GM12892 (cell line): ENCODE measurements at regions not wholly inside any gene's neighbourhood (a gene's known extent, or its start where the extent isn't known, plus 50 kb on each side); places are given as distances from the start of the nearest gene placed in this dataset.

Source experiments
- DNase-seq: peaks from one replicate; pipeline ENCODE4 v3.0.0; 2011; ENCODE audit not compliant: insufficient read length
- FAIRE-seq: peaks from 2 replicates; lab custom pipeline; 2011; peaks lifted over from hg19 to GRCh38; lab: Jason Lieb, UNC
- POLR2A ChIP-seq: IDR thresholded peaks from 2 replicates; pipeline ENCODE4 v1.6.1; 2011; ENCODE audit warnings: low read depth, low read length, control low read depth
- POLR2AphosphoS5 ChIP-seq: IDR thresholded peaks from 2 replicates; pipeline ENCODE4 v1.6.1; 2011; ENCODE audit warnings: low read depth, low read length, control low read depth
- TAF1 ChIP-seq: IDR thresholded peaks from 2 replicates; pipeline ENCODE4 v1.6.1; 2011; ENCODE audit warnings: low read depth, mild to moderate bottlenecking, control low read depth, low read length, borderline replicate concordance

DNA sequence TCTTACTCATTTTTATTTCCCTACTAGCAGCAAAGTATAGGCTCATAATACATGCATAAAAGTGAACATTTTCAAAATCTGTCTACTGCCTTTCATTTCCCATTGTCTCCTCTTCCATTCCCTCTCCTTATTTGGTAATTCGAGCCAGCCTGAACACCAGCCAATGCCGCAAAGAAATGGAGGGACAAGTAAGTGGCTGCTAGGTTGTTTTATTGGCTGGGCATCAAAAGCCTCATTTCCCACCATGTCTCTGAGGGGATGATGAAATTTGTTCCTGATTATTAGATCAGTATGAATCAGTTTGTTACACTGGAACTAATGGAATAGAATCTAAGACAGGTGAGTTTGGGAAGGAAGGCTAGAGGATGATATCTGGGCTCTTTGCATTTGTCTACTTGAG, 143.5 kb downstream of the KCNA5 start:
- no peak for TF ChIP-seq POLR2AphosphoS5
- FAIRE-seq (no peak), DNase-seq (no peak)

DNA sequence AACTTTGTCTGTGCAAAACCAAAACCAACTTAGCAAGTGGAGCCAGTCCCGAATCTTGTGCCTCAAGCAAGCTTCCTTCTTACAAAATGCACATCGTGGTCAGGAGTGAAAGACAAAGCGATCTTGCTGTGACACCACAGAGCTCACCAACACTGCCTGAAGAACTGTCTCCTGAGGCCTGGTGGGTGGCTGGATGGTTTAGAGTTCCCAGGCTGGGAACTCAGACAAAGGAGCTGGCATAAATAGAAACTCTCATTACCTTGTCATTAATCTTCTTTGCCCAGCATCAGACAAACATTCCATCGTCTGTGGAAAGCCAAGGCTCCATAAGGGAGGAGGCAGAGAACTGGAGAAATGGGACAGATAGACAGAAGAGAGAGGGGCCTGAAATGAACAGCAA, 144.8 kb downstream of the KCNA5 start:
- no peak for FAIRE-seq
- DNase-seq = no peak
- no peak for TF ChIP-seq POLR2A
- TF ChIP-seq TAF1 = no peak
- no peak for TF ChIP-seq POLR2AphosphoS5

DNA sequence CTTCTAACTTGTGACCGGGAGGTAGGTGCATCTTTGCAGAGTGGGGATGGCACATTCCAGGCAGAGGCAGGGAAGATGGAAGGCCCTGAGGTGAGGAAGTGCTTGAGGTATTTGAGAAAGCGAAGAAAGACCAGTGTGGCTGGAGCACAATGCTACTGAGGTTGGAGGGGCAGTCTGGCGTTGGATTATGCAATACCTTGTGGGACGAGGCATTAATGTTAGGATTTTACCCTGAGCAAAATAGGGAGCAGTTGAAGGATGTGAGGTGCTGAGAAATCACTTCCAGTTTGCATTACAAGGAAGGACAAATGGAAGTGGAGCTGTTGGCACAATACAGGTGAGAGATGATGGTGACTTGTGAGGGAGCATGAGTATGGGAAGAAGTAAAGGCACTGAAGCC, 145.5 kb downstream of the KCNA5 start:
- no peak for FAIRE-seq
- DNase-seq = no peak
- TF ChIP-seq POLR2A (no peak), TAF1 (no peak), POLR2AphosphoS5 (no peak)

DNA sequence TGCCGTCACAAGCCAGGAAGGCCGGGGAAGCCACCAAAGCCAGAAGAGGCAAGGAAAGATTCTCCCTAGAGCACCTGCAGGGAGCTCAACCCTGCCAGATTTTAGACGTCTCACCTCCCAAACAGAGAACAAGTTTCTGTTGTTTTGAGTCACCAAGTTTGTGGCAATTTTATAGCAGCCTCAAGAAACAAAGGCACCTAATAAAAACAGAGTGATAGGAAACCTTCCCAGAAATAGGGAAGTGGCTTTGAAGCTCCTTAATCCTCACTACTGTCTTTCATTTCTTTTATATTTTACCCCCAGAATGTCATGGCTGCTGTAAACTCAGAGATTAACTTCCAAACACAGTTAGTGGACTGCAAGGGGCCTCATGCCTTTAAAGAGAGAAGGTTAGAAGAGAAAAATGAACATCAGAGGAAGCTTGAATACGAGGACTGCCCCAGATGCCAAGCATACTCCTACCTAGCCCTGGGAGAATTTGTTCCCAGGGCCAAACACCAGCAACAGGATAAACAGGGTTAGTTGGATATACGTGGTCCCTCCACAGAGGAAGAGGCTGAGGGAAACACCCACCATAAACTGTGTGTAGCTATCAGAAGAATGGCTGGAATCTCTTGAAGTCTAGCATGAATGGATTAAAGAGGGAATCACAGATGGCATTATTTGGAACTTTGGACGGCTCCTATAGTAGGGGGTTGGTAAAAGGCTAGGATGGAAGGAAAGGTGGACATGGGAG, 148.3 kb downstream of the KCNA5 start:
- FAIRE-seq (no peak), DNase-seq (no peak)
- TF ChIP-seq POLR2A = no peak
- no peak for TF ChIP-seq TAF1
- no peak for TF ChIP-seq POLR2AphosphoS5

DNA sequence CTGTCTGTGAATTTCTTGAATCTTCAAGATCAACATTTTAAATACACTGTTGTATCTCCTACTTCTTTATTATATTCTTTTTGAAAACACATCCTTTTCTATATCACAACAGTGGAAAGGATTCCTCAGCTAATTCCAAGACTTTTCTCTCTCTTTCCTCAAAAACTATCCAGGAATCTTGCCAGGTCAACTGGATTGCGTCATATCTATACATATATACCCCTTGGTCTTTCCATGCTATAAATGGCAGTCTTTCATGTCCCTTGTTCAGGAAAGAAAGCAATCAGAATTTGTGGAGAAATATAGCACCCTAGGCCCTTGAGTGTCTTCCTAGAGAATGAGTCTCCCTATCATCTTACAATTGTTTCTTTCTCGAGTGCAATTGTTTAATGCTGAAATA, 149.0 kb downstream of the KCNA5 start:
- TF ChIP-seq POLR2A = no peak
- TF ChIP-seq TAF1 = no peak
- TF ChIP-seq POLR2AphosphoS5 = no peak
- FAIRE-seq = no peak
- DNase-seq = no peak

DNA sequence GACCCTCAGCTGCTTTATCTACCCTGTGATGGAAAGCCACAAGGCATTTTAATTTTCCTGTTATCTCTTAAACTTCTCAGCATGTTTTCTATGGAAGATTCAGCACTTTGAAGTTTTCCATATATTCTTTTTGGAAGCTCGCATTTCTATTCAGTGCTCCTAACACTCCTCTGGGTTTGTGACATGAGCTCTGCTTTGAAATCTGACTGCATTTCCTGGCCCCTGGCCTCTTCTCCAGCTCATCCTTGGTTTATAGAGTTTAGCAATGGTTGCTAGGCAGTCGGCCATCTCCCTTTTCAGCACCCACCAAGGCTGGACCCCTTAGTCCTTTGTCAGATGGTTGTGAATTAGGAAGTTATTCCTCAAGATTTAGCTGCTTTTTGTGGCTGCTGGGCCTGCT, 150.6 kb downstream of the KCNA5 start:
- FAIRE-seq = no peak
- no peak for DNase-seq
- TF ChIP-seq POLR2A (no peak), POLR2AphosphoS5 (no peak), TAF1 (no peak)

DNA sequence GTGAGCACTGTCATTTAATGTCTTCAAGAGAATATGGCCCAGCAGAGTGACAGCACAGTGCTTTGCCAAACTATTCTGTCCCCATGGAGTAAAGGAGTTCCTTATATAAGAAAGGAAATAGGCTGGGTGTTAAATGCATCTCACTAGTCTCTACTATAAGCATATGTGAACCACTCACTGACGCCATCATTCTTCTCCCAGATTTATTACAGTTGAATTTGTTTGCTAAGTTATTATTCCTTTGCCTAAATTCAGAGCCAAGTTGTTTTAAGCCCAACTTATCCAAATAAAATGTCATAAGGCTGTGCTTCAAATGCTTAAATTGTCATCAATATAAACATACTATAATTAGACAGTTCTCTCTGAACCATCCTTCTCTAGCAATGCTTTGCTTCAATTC, 151.6 kb downstream of the KCNA5 start:
- DNase-seq (no peak), FAIRE-seq (no peak)
- TF ChIP-seq POLR2AphosphoS5 (no peak), POLR2A (no peak), TAF1 (no peak)

DNA sequence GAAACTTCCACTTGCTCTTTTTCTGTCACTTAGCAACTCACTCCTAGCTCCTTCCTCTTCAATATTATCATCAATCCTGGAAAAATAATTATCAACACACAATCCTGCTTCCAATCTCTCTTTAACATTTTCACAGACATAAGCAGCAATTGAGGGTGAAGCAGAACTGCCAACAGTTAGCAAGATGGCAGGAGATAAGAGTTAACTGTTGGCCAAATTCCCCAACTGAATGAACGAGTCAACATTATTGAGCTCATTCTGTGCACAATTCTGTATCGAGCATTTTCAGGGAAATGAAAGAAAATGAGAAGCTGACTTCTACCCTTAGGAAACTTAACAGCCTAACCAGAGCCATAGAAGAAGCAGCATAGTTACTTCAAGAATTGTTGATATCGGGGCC, 152.0 kb downstream of the KCNA5 start:
- DNase-seq = no peak
- FAIRE-seq = no peak
- TF ChIP-seq TAF1 (no peak), POLR2A (no peak), POLR2AphosphoS5 (no peak)

DNA sequence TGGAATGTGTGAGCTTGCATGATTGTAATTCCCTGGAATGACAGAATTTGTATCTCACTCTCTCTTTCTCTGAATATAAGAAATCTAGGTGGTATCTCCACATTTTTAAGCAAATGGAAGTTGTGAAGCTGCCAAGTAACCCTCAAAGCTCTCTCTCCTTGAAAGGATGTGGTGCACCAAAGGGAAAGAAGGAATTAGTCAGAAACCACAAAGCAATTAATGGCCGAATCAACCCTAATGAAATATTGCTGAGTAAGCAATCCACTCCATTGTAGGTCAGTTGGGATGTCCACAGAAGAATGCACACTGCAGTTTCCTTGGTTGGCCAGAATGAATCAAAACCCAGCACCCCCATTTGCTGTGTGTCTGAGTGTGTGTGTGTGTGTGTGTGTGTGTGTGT, 153.5 kb downstream of the KCNA5 start:
- FAIRE-seq (no peak), DNase-seq (no peak)
- TF ChIP-seq POLR2A (no peak), TAF1 (no peak), POLR2AphosphoS5 (no peak)

DNA sequence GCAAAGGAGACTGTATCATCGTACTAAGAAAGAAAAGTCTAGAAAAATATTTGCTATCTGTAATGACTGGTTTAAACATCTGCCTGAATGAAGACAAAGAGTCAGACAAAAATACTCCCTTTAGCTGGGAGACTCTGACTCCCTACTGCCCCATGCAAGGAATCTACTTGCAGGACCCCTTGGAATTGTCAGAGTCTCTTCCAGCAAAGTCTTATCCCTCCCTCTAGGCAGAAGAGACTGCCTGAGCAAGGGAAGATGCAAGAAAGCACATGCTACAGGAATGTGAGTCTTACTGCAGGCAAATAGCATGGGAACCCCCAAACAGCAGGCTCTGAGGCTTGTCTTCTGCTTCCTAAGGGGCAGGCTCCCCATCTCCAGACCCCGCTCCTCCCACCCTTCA, 154.0 kb downstream of the KCNA5 start:
- TF ChIP-seq TAF1 (no peak), POLR2AphosphoS5 (no peak), POLR2A (no peak)
- no peak for DNase-seq
- FAIRE-seq = no peak

DNA sequence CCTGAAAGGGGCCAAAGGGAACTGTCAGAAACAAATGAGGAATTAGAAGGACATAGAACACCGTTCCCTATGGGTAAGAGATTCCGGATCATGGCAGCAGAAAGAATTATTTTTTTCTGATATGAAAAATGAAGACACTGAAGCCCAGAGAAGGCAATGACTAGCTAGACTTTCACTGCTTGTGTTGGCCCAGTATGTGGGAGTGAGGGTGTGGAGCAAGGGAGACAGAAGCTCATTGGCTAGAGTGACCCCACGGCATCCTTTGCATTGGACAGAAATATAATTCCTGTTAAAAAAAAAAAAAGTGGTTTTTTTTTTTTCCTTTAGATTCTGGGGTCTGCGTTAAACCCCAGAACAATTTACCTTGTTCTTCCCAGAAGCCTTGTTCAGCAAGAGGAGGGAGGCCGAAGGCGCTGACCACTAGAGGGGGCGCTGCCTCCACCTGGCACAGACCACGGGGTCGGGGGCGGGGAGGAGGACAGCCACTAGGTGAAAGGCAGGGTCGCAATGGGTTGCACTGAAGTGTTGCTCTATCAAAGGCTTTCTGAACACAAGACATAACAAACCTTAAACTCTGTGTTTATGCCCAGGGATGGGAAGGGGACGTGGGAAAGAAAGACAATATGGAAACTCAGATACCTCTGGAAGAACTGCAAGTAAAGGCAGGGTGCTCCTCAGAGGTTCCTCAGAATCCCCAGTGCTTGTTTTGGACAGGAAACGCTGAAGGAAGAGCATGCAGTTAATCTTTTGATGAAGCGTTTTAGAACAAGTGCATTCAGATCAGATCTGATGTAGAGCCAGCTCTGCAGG, 156.8 kb downstream of the KCNA5 start:
- no peak for TF ChIP-seq POLR2AphosphoS5
- TF ChIP-seq POLR2A = no peak
- no peak for TF ChIP-seq TAF1
- FAIRE-seq = no peak

DNA sequence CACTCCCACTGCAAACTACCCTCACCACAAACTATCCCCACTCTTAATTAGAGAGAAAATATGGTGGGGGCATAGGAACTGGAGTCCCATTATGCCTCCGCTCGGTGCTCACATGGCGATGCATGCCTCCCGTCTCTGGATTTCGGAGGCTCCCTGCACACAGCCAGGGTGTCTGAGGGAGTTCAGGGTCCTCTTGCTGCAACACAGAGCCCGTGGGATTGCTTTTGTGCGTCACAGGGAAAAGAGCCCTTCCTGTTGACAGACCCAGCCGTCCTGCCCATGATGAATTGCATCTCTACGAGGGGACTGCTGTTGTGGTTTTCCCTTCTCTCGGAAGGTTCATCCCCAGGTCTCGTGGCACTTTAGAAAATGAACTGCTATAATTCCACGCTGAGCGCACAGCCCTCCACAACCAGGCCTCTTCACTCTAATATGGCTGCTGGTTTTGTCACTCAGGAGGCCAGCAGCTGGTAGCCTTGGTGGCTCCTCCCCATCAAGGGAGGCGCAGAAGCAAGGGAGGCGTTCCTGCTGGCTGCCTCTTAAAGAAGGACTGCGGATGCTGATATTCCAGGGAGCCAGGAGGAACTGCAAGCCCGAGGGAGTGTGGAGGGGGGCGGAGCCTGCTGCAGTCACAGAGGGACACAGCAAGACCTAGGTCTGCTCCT, 158.0 kb downstream of the KCNA5 start:
- TF ChIP-seq TAF1 (no peak), POLR2A (no peak)
- FAIRE-seq = no peak

More for the DNA sequence above, 156.8 kb downstream of the KCNA5 start:
- peak; percentile 30 for DNase-seq

DNA sequence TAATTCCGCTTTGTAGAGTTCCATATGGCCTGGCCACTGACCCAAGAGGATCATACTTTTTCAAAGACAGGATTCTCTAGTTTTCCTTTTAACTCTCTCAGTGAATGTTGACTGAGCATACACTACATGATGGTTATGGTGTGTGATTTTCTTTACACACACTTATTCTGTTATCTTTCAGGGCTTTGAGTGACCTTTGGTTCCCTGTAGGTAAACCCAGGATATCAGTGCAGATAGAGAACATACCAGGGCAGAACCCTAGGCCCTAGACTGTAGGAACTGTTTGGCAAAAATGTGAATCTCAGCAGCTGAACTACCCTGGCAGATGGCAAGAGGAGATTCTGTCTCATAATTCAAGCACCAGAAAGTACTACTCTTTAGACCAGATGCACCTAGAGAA, 159.6 kb downstream of the KCNA5 start:
- TF ChIP-seq POLR2A = no peak
- no peak for TF ChIP-seq POLR2AphosphoS5
- no peak for TF ChIP-seq TAF1
- FAIRE-seq (no peak), DNase-seq (no peak)

More for the DNA sequence above, 158.0 kb downstream of the KCNA5 start:
- DNase-seq = no peak
